H1 (cell line): ENCODE measurements at regions not wholly inside any gene's neighbourhood (a gene's known extent, or its start where the extent isn't known, plus 50 kb on each side); places are given as distances from the start of the nearest gene placed in this dataset.

Source experiments
- CTCF ChIA-PET: fragments of 300-600 bp; sonication (Branson Sonifier 250); formaldehyde crosslinking; loops from one replicate; lab custom pipeline; 2021; ENCODE audit not compliant: partially characterized antibody; lab: Charles Lee
- POLR2A ChIA-PET: fragments of 300-600 bp; sonication (Branson Sonifier 250); formaldehyde crosslinking; loops from one replicate; lab custom pipeline; 2021; ENCODE audit warnings: inconsistent platforms; ENCODE audit not compliant: partially characterized antibody; lab: Charles Lee
- DNase-seq, 2 experiments: peaks; one replicate each; pipeline versions ENCODE4 v3.0.0 to v3.0.0-alpha.2; 2010 to 2022; ENCODE audit warnings: low spot score in 2 of 2, low read depth in 1 of 2, mixed read lengths in 1 of 2
- FAIRE-seq: peaks from 2 replicates; lab custom pipeline; 2011; peaks lifted over from hg19 to GRCh38; lab: Jason Lieb, UNC
- H2AFZ ChIP-seq: 2 replicates; pipeline ENCODE4 v1.8.1; 2012; ENCODE audit warnings: low read length, inconsistent platforms
- H2AK5ac ChIP-seq: 2 replicates; pipeline ENCODE4 v1.6.1; 2013; ENCODE audit warnings: low read depth, low read length
- H2BK120ac ChIP-seq: replicated peaks from 2 replicates; pipeline ENCODE3; 2013; ENCODE audit warnings: low read depth, low read length, inconsistent platforms
- H2BK12ac ChIP-seq: 2 replicates; pipeline ENCODE4 v1.6.1; 2013; ENCODE audit warnings: low read depth, low read length
- H2BK15ac ChIP-seq: 2 replicates; pipeline ENCODE4 v1.6.1; 2013; ENCODE audit warnings: low read length
- H2BK20ac ChIP-seq: 2 replicates; pipeline ENCODE4 v1.6.1; 2013; ENCODE audit warnings: low read length
- H2BK5ac ChIP-seq: 2 replicates; pipeline ENCODE4 v1.6.1; 2013; ENCODE audit warnings: low read depth, low read length
- H3K14ac ChIP-seq: 2 replicates; pipeline ENCODE4 v1.6.1; 2013; ENCODE audit warnings: inconsistent platforms; ENCODE audit not compliant: insufficient read length
- H3K18ac ChIP-seq: 2 replicates; pipeline ENCODE4 v1.6.1; 2013; ENCODE audit warnings: low read length; ENCODE audit errors: extremely low read depth
- H3K23ac ChIP-seq: 2 replicates; pipeline ENCODE4 v1.6.1; 2013; ENCODE audit warnings: inconsistent platforms; ENCODE audit not compliant: insufficient read length
- H3K23me2 ChIP-seq: 2 replicates; pipeline ENCODE4 v1.6.1; 2013; ENCODE audit warnings: low read depth, low read length
- H3K27ac ChIP-seq: 2 replicates; pipeline ENCODE4 v1.6.1; 2011; ENCODE audit warnings: low read depth, low read length, inconsistent platforms
- H3K27me3 ChIP-seq, 4 experiments: replicated peaks in 1 of 4; 1 replicate in 1 of 4; 2 replicates in 3 of 4; pipeline versions ENCODE4 v1.6.1 to v1.8.1; 2011 to 2013; ENCODE audit warnings: low read length in 3 of 4, mild to moderate bottlenecking in 3 of 4, inconsistent platforms in 2 of 4, mixed read lengths in 2 of 4, moderate library complexity in 1 of 4; ENCODE audit not compliant: control insufficient read depth in 3 of 4, insufficient read depth in 3 of 4; ENCODE audit errors: extremely low read depth in 1 of 4
- H3K36me3 ChIP-seq, 4 experiments: 2 replicates each; pipeline versions ENCODE4 v1.6.1 to v1.8.1; 2011 to 2013; ENCODE audit warnings: mild to moderate bottlenecking in 4 of 4, low read length in 3 of 4, moderate library complexity in 2 of 4, control low read depth in 1 of 4, inconsistent platforms in 1 of 4; ENCODE audit not compliant: insufficient read depth in 4 of 4, control insufficient read depth in 2 of 4
- H3K4ac ChIP-seq: replicated peaks from 2 replicates; pipeline ENCODE3; 2013; ENCODE audit warnings: low read length, low read depth, mixed read lengths, inconsistent platforms; ENCODE audit not compliant: insufficient read length
- H3K4me1 ChIP-seq, 4 experiments: replicated peaks in 1 of 4; 1 replicate in 1 of 4; 2 replicates in 3 of 4; pipeline versions ENCODE4 v1.6.1 to v1.8.1; 2011 to 2013; ENCODE audit warnings: low read length in 3 of 4, inconsistent platforms in 2 of 4, mixed read lengths in 1 of 4; ENCODE audit not compliant: insufficient read depth in 4 of 4, control insufficient read depth in 3 of 4
- H3K4me2 ChIP-seq, 2 experiments: 2 replicates each; pipeline versions ENCODE4 v1.6.1 to v1.8.1; 2011 to 2013; ENCODE audit warnings: low read depth in 2 of 2, low read length in 2 of 2, control low read depth in 1 of 2, inconsistent platforms in 1 of 2, mild to moderate bottlenecking in 1 of 2; ENCODE audit not compliant: insufficient read depth in 1 of 2
- H3K4me3 ChIP-seq, 4 experiments: fragments of 200-600, 300-600 bp in 1 of 4; sonication (generic), shearing (Covaris generic), sonication (Bioruptor Twin) in 1 of 4; 2 replicates each; pipeline versions ENCODE4 v1.5.1 to v1.8.1; 2011 to 2016; ENCODE audit warnings: low read length in 4 of 4, low read depth in 3 of 4, control low read depth in 2 of 4, inconsistent platforms in 2 of 4, mild to moderate bottlenecking in 2 of 4, mixed read lengths in 1 of 4, moderate library complexity in 1 of 4; ENCODE audit not compliant: insufficient read depth in 2 of 4; ENCODE audit errors: extremely low read depth in 1 of 4
- H3K56ac ChIP-seq: replicated peaks from 2 replicates; pipeline ENCODE3; 2013; ENCODE audit warnings: low read depth, mild to moderate bottlenecking, mixed read lengths, low read length, inconsistent platforms; ENCODE audit not compliant: insufficient read length
- H3K79me1 ChIP-seq: 2 replicates; pipeline ENCODE4 v1.6.1; 2013; ENCODE audit warnings: low read depth, low read length, control low read depth
- H3K79me2 ChIP-seq, 2 experiments: 2 replicates each; pipeline versions ENCODE4 v1.6.1 to v1.8.1; 2012 to 2013; ENCODE audit warnings: low read length in 2 of 2, mild to moderate bottlenecking in 2 of 2, inconsistent platforms in 1 of 2; ENCODE audit not compliant: insufficient read depth in 2 of 2, control insufficient read depth in 1 of 2
- H3K9ac ChIP-seq, 4 experiments: replicated peaks in 1 of 4; 1 replicate in 1 of 4; 2 replicates in 3 of 4; pipeline versions ENCODE4 v1.6.1 to v1.8.1; 2011 to 2013; ENCODE audit warnings: low read depth in 3 of 4, low read length in 3 of 4, control low read depth in 2 of 4, mild to moderate bottlenecking in 2 of 4, moderate library complexity in 2 of 4, inconsistent platforms in 1 of 4; ENCODE audit errors: extremely low read depth in 1 of 4
- H3K9me3 ChIP-seq, 2 experiments: 2 replicates each; pipeline versions ENCODE4 v1.6.1 to v1.8.1; 2012 to 2013; ENCODE audit warnings: mild to moderate bottlenecking in 2 of 2, moderate library complexity in 2 of 2, control low read depth in 1 of 2, inconsistent platforms in 1 of 2, low read depth in 1 of 2, low read length in 1 of 2, mixed read lengths in 1 of 2; ENCODE audit not compliant: insufficient read depth in 2 of 2
- H4K20me1 ChIP-seq, 2 experiments: replicated peaks in 1 of 2; 2 replicates each; pipeline versions ENCODE3 to v1.8.1; 2011 to 2013; ENCODE audit warnings: inconsistent platforms in 2 of 2, low read length in 2 of 2, mild to moderate bottlenecking in 1 of 2; ENCODE audit not compliant: insufficient read depth in 2 of 2, control insufficient read depth in 1 of 2
- H4K5ac ChIP-seq: 2 replicates; pipeline ENCODE4 v1.6.1; 2013; ENCODE audit warnings: low read length, low read depth, mixed read lengths, inconsistent platforms; ENCODE audit not compliant: insufficient read length
- H4K8ac ChIP-seq: 2 replicates; pipeline ENCODE4 v1.8.0; 2013; ENCODE audit warnings: mild to moderate bottlenecking, moderate library complexity, low read length, inconsistent platforms; ENCODE audit not compliant: insufficient read depth; ENCODE audit errors: extremely low read depth
- H4K91ac ChIP-seq: replicated peaks from 2 replicates; pipeline ENCODE3; 2013; ENCODE audit warnings: low read length, mixed read lengths, inconsistent platforms; ENCODE audit not compliant: insufficient read length
- BACH1 ChIP-seq: IDR thresholded peaks from 2 replicates; pipeline ENCODE4 v1.6.1; 2012; ENCODE audit warnings: low read length, improper control_type of control experiment
- CEBPB ChIP-seq: IDR thresholded peaks from 2 replicates; pipeline ENCODE4 v1.6.1; 2012; ENCODE audit warnings: low read depth, low read length
- CREB1 ChIP-seq: IDR thresholded peaks from 2 replicates; pipeline ENCODE4 v1.6.1; 2012; ENCODE audit warnings: inconsistent platforms
- FOSL1 ChIP-seq: IDR thresholded peaks from 2 replicates; pipeline ENCODE4 v1.6.1; 2011; ENCODE audit warnings: mild to moderate bottlenecking, low read depth, low read length, moderate library complexity; ENCODE audit not compliant: insufficient read depth
- MAFK ChIP-seq: IDR thresholded peaks from 2 replicates; pipeline ENCODE4 v1.6.1; 2012; ENCODE audit warnings: low read depth, mild to moderate bottlenecking, improper control_type of control experiment, low read length
- POU5F1 ChIP-seq: IDR thresholded peaks from 2 replicates; pipeline ENCODE4 v1.6.1; 2011; ENCODE audit warnings: low read depth, mild to moderate bottlenecking, low read length, moderate library complexity
- RBBP5 ChIP-seq: IDR thresholded peaks from 2 replicates; pipeline ENCODE4 v1.7.1; 2012; ENCODE audit warnings: low read depth, mild to moderate bottlenecking, inconsistent platforms, low read length, moderate library complexity, borderline replicate concordance
- TEAD4 ChIP-seq: IDR thresholded peaks from 2 replicates; pipeline ENCODE4 v1.6.1; 2012; ENCODE audit warnings: low read depth, low read length, inconsistent platforms, mixed read lengths
- WGBS, 2 experiments: shearing (Covaris generic) in 1 of 2; methylation state at CpG; one replicate each; pipeline versions ENCODE4 v1.1.6 to v1.1.7; 2013 to 2015; ENCODE audit warnings: low lambda C conversion rate in 2 of 2, mixed read lengths in 2 of 2, inconsistent platforms in 1 of 2, low coverage in 1 of 2, missing lambda C conversion rate in 1 of 2; ENCODE audit not compliant: insufficient replicate concordance in 2 of 2, insufficient coverage in 1 of 2, insufficient read length in 1 of 2; ENCODE audit errors: extremely low coverage in 1 of 2, missing lambda C conversion rate in 1 of 2; 5-methylcytosine and 5-hydroxymethylcytosine counted together

- Histone ChIP-seq H3K23ac (no peak overlapping the region), H3K14ac (no peak overlapping the region), H2BK120ac (no peak overlapping the region), H3K23me2 (0 out of 2 replicates have a peak, but pooled peaks cover 2% of the 10 kb centered on the region), H3K4me1 (no peaks in the 10 kb centered on the region), H3K56ac (no peak overlapping the region), H3K27me3 (no peaks in the 10 kb centered on the region), H3K36me3 (no peaks in the 10 kb centered on the region), H3K9ac (no peak overlapping the region), H3K4me3 (no peak overlapping the region), H3K79me2 (no peaks in the 10 kb centered on the region), H4K91ac (no peak overlapping the region), H2BK12ac (no peak overlapping the region), H3K18ac (no peak overlapping the region), H3K4ac (no peak overlapping the region), H2BK20ac (no peak overlapping the region), H3K27ac (no peak overlapping the region), H4K8ac (no peak overlapping the region), H4K5ac (no peak overlapping the region), H2BK5ac (no peak overlapping the region), H2AK5ac (no peak overlapping the region), H3K4me2 (no peak overlapping the region), H3K79me1 (no peaks in the 10 kb centered on the region), H2AFZ (no peak overlapping the region), H3K9me3 (peaks cover 17 to 19% of the 10 kb centered on the region in 2 experiments), H2BK15ac (no peak overlapping the region), H4K20me1 (no peaks in the 10 kb centered on the region)
- no peak for DNase-seq
- FAIRE-seq: no peak
- ChIA-PET CTCF (interaction anchor here (0.7 to 1.5 kb wide), 4 partner anchors 9 to 251 kb away, joined by 3 read pairs; no protein-coding TSS in a partner anchor), POLR2A (no interaction called here)
- TF ChIP-seq BACH1 (no peak), TEAD4 (no peak), CEBPB (no peak), POU5F1 (no peak), CREB1 (no peak), FOSL1 (no peak), MAFK (no peak), RBBP5 (no peak)
- 89% methylated on average over 7 of the region's 7 CpGs; no CpG with 5 or more reads in 1 of the 2 experiments for WGBS, 2 experiments
These were observed 243.4 kb upstream of the KCNG1 start for GRCh38 chr20:51266353-51266752.
